Renal cortical epithelial cell (primary cell): ENCODE measurements at regions not wholly inside any gene's neighbourhood (a gene's known extent, or its start where the extent isn't known, plus 50 kb on each side); places are given as distances from the start of the nearest gene placed in this dataset.
A peak's percentile ranks its signal among the peaks of the same experiment; 100 is the strongest.

Experiments used
- DNase-seq: peaks from one replicate; pipeline ENCODE4 v3.0.0-alpha.2; 2011; ENCODE audit warnings: low read depth

DNA sequence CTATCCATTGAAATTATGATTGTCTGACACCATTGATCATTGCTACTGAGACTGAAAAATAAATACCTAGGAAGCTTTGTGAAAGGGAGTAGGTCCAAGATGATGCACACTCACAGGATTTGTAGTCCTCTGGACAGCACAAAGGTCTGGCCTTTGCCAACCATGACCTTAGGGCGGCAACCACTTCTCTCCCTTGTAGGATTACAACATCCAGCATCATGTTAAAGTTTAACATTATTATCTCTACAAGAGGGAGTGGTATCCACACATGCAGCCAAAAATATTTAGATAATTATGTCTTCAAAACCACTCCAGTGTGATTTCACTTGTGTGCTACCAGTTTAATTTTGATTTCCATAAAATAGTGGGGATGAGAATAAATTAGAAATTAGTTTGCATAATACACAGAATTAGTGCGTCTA is 51.1 kb upstream of the NHSL1 start:
- peak; percentile 50 for DNase-seq

DNA sequence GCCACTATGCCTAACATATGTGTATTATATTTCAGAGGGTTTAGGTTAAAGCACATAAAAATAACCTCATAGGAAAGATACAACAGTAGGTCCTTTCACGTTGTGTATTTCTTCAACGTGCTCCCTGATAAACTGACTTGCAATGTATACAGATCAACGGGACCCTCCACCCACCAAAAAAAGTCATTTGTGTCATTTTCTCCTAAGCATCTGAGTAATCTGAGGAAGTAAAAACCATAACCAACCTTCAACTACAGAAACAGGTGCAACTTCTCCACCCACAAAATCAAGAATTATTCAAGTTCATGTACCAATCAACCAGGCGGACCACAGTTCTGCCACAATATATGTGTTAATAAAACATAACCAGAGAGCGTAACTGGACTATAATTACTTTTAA is 54.9 kb upstream of the NHSL1 start:
- no peak for DNase-seq

DNA sequence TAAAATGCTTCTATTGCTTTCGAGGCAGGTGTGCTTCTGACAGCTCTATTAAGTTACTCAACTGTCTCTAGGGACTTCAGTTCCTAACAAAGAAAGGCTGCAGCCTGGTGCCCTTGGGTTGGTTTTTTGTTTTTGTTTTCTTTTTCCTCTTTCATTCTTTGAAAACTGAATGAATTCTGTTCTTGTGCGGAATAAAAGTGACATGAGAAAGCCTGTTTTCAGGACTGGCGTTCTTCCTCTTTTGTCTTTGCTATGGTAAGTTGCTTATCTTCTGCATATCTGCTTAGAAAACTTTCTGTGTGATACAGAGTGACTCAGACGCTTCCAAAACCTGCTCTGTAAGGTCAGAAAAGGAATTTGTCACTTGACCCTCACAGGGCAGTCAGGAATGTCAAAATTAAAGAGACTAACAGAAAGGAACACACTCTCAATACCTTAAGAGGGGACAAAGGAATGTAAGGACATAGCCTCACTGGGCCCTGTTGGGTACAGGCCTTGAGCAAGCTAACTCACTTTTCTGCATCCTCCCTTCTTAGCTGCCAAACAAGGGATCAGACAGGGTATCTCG is 56.2 kb upstream of the NHSL1 start:
- peak; percentile 55 for DNase-seq

DNA sequence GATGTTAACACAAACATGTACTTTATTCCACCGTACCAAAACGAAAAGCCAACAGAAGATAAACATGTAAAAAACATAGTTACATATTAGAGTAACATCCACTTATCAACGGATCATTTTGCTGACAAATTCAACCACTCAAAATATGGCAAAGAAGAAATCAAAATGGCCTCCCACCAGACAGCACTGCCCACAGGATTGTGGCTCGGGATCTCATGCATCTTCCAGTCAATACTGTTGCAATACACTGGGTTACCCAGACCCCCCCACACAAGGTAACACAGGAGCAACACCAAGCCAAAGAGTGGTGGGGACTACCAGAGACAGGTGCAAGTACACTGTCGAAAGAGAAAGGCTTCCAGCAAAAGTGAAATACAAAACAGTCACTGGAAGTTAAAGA is 57.9 kb upstream of the NHSL1 start:
- DNase-seq: no peak

DNA sequence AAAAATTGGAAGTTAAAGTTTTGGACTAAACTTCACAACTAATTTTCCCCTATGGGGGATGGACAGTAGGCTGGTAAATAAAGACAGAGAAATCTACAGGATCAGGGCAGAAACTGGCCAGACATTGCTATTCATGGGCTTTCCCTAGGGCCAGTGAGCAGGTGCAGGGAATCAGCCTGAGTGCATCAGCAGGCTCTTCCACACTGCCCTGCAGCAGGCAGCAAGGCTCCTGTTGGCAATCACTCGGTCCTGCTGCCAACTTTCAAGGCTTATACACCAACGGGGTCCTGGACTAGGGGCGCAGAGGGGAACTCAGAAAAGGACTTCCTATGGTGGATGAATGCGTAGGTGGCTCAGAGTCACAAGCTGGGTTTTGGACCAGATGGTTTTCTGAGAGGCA is 59.8 kb upstream of the NHSL1 start:
- DNase-seq: no peak

DNA sequence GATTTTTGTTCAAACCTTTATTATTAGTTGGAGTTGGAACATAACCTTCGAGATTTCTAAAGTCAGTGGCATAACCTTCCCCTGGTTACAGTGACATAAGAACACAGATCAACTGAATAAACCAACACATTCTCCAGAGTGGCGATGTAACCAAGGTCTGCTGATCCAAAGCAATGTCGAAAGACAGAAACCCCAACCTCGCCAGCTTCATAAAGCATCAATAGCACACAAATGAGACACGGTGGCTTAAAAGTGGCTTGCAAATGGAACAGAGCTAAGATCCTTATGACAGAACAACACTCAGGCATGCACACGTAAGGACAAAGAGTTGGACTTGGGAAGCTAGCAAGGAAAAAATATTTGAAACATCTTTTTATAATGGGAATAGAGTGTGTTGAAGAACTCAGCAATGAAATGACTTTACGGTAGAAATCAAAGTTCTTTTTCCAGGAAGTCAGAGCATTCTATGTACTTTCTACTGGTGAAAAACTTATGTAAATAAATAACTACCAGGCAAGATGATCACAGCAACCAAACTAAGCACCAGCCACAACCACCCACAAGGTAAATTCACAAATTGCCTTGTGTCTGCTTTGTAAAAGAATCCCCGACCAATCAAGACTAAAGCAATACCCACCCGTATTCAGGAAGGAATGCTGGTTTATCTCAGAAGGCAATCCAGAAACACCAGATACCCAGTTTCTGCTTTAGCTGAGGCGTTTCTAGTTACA is 61.0 kb upstream of the NHSL1 start:
- peak; percentile 49 for DNase-seq

DNA sequence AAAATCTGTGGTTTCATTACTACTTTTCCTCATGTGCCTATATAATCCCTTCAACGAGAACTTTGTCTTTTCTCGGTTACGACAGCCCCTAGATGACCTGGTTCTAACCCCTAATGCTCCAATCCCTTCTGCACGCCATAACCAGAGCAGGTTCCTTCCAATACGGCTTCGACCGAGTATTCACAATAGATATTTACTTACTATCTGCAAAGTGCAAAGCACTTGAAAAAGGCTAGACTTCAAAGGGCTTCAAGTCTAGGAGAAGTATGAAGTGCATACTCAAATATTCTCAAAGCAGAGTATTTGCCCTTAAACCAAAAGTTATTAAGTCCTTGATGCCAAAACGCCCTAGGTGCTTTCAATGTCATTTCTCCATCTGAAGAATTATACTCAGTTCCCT is 63.4 kb upstream of the NHSL1 start:
- DNase-seq: no peak

DNA sequence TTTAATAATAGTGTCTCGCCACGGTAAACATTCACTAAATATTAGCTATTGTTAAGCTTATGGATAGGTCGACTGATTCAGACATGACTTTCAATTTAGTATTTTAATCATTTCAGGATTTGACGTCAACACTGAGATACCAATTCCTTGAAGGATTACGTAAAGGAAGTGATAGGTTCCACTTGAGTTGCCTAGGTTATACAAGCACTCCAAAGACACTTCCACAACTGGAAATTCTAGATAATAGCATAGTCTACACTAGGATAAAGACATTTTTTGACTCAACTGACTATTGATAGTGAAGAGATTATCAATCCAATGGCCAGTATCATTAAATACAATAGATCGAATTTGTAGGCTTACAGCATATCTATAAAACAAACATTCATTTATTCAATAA is 63.9 kb upstream of the NHSL1 start:
- DNase-seq: no peak

DNA sequence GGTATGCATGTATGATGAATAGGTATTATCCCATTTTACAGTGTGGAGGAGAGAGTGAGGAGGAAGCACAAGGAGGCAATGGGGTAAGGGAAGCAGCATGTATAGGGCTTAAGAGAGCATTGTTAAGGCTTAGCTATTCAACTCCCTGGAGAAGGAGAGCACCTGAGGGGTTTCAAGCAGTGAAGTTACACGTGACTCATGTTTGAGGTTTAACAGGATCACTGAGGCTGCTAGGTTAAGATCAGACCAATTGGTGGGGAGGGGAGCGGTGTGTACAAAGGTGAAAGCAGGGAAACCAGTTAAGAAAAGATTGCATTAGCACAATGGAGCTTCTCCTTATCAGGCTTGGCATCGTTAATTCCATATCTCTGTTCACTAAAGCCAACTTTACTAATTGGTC is 64.4 kb upstream of the NHSL1 start:
- DNase-seq: peak; percentile 60

DNA sequence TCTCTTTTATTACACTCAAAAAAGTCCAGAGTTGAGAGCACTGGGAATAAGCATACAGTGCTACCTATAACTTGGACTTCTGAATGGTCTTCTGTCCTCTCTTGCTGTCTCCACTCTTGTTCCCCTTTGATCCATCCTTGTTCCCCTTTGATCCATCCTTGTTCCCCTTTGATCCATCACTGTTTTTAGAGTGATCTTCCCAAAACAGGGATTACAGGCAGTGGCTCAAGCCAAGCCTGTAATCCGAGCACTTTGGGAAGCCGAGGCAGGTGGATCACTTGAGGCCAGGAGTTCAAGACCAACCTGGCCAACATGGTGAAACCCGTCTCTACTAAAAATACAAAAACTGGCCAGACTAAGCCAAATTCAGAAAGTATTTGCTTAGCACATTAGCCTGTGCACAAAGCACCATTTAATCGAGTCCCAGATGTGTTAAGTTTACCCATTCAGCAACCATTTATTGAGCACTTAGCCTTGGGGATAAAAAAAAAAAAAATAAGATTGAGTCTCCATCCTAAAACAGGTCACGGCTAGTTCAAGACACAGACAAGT is 65.0 kb upstream of the NHSL1 start:
- DNase-seq: no peak

DNA sequence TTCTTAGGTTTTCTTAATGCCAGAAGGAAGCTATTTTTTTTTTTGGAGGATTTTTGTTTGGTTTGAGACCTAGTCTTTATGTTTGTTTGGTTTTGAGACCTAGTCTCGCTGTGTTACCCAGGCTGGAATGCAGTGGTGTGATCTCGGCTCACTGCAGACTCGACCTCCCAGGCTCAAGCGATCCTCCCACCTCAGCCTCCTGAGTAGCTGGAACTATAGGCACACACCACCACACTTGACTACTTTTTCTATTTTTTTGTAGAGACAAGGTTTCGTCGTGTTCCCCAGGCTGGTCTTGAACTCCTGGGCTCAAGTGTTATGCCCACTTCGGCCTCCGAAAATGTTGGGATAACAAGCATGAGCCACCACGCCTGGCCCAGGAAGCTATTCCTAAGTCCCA is 67.8 kb upstream of the NHSL1 start:
- DNase-seq: no peak

DNA sequence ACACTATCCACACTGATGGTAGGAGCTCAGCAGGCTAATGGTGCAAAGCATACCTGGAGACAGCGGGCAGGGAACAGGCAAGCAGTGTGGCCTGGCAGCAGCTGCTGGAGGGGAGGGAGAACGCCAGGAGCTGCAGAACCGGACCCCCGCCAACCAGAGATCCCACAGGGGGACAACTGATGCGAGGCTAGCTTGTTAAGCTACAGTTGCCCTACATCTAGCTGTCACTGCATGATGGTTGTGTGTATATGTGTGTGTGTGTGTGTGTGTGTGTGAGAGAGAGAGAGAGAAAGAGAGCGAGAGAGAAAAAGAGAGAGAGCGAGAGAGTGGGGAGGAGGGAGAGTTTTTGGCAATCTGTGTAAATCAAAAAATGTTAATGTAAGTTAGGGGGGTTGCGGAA is 69.7 kb upstream of the NHSL1 start:
- no peak for DNase-seq

DNA sequence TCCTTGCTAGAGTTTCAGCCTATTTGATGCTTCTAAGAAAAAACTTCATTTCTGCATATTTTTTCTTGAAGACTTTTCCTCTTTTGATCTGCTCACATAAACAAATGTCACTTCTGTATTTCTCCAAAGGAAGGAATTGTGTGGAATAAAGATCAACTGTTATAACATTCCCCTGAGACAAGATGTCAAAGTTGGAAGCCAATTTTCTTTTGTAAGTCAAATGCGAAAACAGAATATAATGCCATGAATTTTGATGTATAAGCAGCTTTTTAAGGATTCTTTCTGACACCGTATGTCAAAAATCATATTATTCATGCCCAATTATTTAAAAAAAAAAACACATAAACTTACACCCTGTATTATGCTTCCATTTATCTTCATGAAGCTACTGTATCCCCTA is 70.3 kb upstream of the NHSL1 start:
- DNase-seq: no peak

DNA sequence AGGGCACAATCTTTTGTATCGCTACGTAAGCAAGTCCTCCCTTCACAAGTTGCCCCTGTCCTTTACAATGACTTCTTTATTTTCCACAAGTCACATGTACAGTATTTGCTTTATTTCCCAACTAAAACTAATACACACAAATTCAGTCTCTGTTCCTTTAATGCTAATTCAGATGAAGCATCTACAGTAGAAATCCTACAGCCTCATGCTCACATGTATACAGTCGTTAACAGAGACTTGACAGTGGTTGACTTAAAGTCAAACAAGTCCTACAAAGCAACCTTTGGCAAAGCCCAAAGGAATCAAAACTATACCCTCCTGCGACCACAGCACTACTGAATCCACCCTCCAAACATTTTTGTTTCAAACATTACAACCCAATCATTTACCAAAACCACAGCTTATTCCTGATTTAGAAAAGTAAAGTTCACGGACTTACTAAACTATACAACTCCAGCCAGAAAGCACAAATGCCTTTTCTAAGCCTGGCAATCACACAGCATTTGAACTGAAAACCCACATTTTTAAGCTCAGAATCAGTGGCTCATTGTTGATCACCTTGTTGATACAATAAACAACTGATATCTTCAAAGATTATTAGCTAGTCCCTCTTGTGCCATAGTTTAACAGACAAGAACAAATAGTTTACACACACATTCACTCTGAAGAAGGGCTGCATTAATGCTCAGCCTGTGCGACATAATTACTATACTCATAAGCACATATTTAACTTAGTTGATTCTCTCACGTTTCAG is 70.9 kb upstream of the NHSL1 start:
- DNase-seq: no peak

DNA sequence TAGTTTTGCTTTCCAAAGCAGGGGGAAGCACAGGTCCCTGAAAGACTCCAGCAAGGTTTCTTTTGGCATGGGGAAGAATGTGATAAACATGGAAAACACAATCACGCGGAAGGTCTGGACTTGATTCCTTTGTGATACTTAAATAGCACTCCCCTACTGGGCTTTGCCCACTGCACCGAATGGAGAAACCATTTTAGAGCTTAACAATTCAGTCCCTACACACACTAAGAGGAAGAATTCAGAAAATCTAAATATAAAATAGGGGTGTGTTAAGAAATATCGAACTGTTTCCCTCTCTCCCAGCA is 71.4 kb upstream of the NHSL1 start:
- no peak for DNase-seq

DNA sequence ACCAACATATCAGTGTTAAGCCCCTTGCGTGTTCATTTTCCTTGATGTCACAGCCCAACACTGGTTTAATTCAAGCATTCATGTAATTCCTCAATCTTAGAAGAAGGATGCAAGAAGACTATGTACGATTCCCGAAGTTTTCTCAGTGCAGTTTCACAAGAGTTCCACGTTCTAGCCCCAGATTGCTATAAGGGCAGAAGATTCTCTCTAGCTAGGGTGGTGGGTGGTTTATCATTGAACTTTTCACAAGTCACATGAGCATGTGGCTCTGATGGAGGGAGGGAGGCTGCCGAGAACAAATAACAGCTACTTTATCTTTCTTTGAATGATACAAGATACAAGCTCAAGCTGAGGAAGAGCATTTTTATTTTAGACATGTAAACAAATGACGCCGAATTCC is 71.9 kb upstream of the NHSL1 start:
- DNase-seq: no peak

DNA sequence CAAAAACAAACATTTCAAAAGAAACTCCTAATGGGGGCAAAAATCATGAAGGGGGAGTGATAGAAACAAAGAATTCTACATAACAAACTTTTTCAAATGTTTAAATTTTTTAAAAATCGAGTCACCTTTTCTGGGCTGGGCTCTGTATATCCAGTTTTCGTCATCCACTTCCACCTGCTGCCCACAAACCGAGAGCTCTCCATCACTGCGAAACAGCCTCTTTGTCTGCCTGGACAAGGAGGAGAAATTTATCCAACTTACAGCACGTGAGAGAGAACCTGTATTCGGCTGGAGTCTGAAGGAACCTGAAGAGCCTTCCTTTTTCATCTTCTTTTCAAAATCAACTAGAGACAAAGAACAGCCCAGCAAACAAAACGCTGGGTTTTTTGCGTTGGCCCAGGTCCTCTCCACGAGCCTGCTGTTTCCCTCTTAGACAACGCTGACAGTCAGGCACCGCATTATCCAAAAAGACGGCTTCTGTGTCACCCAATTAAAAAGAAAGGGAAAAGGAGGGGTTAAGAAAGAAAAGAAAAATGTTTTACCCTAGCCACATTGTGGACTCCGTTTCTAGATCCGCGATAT is 72.4 kb upstream of the NHSL1 start:
- no peak for DNase-seq

DNA sequence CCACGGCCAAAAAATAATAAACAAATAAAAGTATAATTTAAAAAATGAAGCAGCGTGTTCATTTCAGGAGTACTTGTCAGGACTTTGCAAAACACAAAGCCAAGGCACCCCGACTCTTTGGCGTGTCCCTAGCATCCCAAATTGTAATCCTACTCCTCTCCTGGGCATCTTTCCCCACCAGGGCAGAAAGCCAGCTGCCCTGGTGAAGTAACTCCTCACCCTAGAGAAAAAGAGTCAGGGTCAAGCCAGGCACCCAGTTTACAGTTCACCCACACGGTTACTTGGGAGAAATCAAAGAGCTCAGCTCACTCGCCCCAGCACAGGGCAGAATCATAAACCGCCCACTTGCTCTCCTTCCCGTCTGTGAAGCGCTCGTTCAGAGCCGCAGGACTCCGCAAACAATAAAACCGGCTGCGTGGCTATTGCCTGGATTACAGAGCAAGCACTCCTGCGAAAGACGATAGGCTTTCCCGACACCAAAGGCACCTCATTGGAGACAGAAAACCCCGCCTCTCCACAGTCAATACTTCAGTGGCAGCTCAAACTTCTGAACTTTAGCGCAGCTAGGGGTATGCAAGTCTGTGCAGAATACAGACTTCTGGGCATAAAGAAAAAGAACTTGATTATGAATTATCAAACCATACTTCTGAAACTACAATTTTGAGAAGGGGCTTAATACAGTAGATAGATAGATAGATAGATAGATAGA is 73.0 kb upstream of the NHSL1 start:
- peak; percentile 80 for DNase-seq

DNA sequence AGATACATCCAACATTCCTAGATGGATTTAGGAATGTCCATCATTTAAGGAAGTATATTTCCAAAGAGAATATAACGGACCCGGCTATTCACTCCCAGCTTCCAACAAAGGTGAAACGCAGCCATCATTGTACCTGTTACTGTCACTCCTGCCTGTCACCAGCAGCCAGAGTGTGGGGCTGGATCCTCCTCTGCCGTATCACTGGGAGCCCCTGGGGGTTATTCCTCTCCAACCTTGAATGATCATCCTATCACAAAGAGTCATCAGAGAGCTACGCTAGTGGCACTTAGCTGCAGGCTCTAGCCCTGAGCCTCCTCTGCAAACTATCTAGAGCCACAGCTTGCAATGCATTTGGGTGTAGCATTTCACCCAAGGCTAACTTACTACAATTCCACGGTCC is 73.6 kb upstream of the NHSL1 start:
- no peak for DNase-seq

DNA sequence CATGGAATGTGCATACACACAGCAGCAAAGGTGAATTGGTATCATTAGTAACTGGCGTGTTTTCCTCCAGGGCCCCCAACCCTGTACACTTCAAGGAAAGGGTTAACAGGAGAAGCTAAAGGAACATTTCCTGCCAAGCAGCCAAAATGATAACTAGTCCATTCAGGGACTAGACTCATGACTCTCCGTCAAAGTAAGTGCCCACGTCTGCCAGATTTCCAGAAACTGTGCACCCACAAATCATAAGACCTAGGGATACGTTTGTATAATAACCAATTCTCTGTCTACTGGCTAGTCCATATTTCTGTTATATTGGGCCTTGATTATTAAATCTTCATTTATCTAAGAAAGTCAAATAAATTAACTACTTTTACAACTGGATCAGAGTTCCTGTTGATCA is 76.0 kb upstream of the NHSL1 start:
- no peak for DNase-seq

DNA sequence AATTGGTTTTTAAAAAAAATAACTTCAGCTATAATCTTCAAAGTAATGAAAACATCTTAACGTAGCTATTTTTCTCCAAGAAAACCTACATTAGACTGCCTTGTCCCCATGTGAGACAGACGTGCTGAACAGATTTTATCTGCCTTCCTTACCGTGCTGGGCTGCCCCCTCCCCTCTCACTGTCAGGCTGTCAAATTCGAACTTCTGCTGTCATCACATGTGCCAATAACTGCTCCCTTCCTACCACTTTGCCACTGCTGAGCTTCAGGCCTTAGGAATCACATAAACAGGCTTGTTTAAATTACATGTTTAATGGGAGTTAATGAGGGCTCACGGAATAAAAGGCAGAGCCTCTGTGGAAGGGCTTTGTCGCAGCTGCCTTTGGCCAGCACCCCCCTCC is 77.0 kb upstream of the NHSL1 start:
- no peak for DNase-seq
